ENCODE measurements at regions not wholly inside any gene's neighbourhood (a gene's known extent, or its start where the extent isn't known, plus 50 kb on each side); places are given as distances from the start of the nearest gene placed in this dataset.

DNA sequence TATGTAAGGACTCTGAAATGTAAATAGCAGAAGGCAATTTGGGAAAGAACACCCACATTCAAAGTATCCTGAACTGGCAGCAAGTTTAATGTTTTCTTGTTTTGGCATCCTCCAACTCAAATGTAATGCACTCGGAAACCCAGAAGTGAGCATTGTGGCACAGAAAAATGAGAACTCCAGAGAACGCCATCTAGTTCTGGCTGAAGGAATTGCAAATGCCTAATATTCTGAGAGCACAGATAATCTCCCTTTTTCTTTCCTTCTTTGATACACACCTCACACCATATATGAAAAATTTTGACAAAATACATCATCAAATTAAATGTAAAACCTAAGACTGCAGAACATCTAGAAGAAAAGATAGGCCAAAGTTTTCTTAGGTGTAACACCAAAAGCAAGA lies 52.1 kb downstream of the PWWP3B start:
- TF ChIP-seq, protein P1, sequence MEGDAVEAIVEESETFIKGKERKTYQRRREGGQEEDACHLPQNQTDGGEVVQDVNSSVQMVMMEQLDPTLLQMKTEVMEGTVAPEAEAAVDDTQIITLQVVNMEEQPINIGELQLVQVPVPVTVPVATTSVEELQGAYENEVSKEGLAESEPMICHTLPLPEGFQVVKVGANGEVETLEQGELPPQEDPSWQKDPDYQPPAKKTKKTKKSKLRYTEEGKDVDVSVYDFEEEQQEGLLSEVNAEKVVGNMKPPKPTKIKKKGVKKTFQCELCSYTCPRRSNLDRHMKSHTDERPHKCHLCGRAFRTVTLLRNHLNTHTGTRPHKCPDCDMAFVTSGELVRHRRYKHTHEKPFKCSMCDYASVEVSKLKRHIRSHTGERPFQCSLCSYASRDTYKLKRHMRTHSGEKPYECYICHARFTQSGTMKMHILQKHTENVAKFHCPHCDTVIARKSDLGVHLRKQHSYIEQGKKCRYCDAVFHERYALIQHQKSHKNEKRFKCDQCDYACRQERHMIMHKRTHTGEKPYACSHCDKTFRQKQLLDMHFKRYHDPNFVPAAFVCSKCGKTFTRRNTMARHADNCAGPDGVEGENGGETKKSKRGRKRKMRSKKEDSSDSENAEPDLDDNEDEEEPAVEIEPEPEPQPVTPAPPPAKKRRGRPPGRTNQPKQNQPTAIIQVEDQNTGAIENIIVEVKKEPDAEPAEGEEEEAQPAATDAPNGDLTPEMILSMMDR (IDR thresholded peaks at IDR 0.05; ENCODE audit: low read length), result peak; percentile 24
- TF ChIP-seq EZH2 (optimal IDR thresholded peaks at IDR 0.05; ENCODE audit: low read depth, low read length) (no peak), EZH2phosphoT487 (IDR thresholded peaks at IDR 0.05; ENCODE audit: low read length) (no peak)

Measured in MM.1S (cell line).